HG02588 (cell line): ENCODE measurements at regions not wholly inside any gene's neighbourhood (a gene's known extent, or its start where the extent isn't known, plus 50 kb on each side); places are given as distances from the start of the nearest gene placed in this dataset.
A peak's percentile ranks its signal among the peaks of the same experiment; 100 is the strongest.
"Not testable (repeated sequence)": the region's sequence is repeated elsewhere in the genome, so short reads cannot be mapped to it uniquely, and the experiment has no call there.

Experiments used
- ATAC-seq: cut with Tn5 transposase; IDR thresholded peaks from one replicate; pipeline ENCODE4 v1.9.1; 2021; ENCODE audit warnings: mild to moderate bottlenecking, moderate library complexity; ENCODE audit not compliant: unreplicated experiment

GRCh38 chr17:71850812-71851211 is 270.0 kb upstream of the SOX9 start:
- peak; percentile 32 for ATAC-seq

- no peak for ATAC-seq
These were observed 265.8 kb upstream of the SOX9 start for GRCh38 chr17:71855010-71855409.

GRCh38 chr17:71864755-71865154 is 256.1 kb upstream of the SOX9 start:
- no peak for ATAC-seq

GRCh38 chr17:71866095-71866494 is 254.7 kb upstream of the SOX9 start:
- no peak for ATAC-seq

GRCh38 chr17:71869293-71869692 is 251.5 kb upstream of the SOX9 start:
- no peak for ATAC-seq

GRCh38 chr17:71869841-71870545 is 250.8 kb upstream of the SOX9 start:
- ATAC-seq = no peak

- ATAC-seq = no peak
These were observed 250.3 kb upstream of the SOX9 start for GRCh38 chr17:71870546-71870862.

- no peak for ATAC-seq
These were observed 247.9 kb upstream of the SOX9 start for GRCh38 chr17:71872843-71873485.

GRCh38 chr17:71874773-71875172 is 246.0 kb upstream of the SOX9 start:
- not testable (repeated sequence) for ATAC-seq

GRCh38 chr17:71878271-71878670 is 242.5 kb upstream of the SOX9 start:
- ATAC-seq = no peak

- ATAC-seq = no peak
These were observed 241.8 kb upstream of the SOX9 start for GRCh38 chr17:71878998-71879397.

- no peak for ATAC-seq
These were observed 239.8 kb upstream of the SOX9 start for GRCh38 chr17:71881041-71881440.

GRCh38 chr17:71881581-71881980 is 239.2 kb upstream of the SOX9 start:
- no peak for ATAC-seq

GRCh38 chr17:71883258-71883657 is 237.6 kb upstream of the SOX9 start:
- no peak for ATAC-seq

- no peak for ATAC-seq
These were observed 237.0 kb upstream of the SOX9 start for GRCh38 chr17:71883845-71884244.

GRCh38 chr17:71885662-71886061 is 235.2 kb upstream of the SOX9 start:
- no peak for ATAC-seq

- no peak for ATAC-seq
These were observed 221.5 kb upstream of the SOX9 start for GRCh38 chr17:71899317-71899716.

GRCh38 chr17:71900621-71901229 is 220.1 kb upstream of the SOX9 start:
- no peak for ATAC-seq

- ATAC-seq = no peak
These were observed 217.8 kb upstream of the SOX9 start for GRCh38 chr17:71902894-71903506.

- ATAC-seq = no peak
These were observed 215.3 kb upstream of the SOX9 start for GRCh38 chr17:71905376-71906031.

GRCh38 chr17:71909155-71909554 is 211.7 kb upstream of the SOX9 start:
- ATAC-seq = no peak
